Breast epithelium (tissue), 3 donors: ENCODE measurements at regions not wholly inside any gene's neighbourhood (a gene's known extent, or its start where the extent isn't known, plus 50 kb on each side); places are given as distances from the start of the nearest gene placed in this dataset.

Source experiments
- POLR2AphosphoS5 ChIP-seq, 3 donors: sonication (generic); formaldehyde crosslinking; IDR thresholded peaks; one replicate each; pipeline ENCODE4 v1.6.1; 2017; ENCODE audit warnings: antibody characterized with exemption in 3 of 3
- TF ChIP-seq, protein P1 (sequence below), 3 donors: fragments of 450-650 bp; IDR thresholded peaks; one replicate each; pipeline ENCODE4 v1.5.1; 2016 to 2017; ENCODE audit warnings: antibody characterized with exemption in 3 of 3, mild to moderate bottlenecking in 3 of 3, moderate library complexity in 3 of 3

DNA sequence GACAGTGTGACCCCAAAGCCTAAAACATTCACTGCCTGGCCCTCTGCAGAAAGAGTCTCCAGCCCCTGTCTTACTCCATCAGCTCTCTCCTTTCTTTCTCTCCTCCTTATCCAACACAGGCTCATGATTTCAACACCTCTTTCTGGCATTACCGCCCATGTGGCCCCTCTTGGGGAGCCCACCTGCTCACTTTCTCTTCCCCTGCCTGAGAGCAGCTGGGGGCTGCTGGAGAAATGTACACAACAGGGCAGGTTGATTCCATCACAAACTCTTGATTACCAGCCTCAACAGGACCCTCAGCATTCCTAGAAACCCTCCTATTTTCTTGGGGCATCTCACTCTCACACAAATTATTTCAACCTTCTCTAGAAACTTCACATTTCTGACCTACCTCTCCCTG lies 98.3 kb downstream of the ABHD5 start:
- TF ChIP-seq, protein P1, sequence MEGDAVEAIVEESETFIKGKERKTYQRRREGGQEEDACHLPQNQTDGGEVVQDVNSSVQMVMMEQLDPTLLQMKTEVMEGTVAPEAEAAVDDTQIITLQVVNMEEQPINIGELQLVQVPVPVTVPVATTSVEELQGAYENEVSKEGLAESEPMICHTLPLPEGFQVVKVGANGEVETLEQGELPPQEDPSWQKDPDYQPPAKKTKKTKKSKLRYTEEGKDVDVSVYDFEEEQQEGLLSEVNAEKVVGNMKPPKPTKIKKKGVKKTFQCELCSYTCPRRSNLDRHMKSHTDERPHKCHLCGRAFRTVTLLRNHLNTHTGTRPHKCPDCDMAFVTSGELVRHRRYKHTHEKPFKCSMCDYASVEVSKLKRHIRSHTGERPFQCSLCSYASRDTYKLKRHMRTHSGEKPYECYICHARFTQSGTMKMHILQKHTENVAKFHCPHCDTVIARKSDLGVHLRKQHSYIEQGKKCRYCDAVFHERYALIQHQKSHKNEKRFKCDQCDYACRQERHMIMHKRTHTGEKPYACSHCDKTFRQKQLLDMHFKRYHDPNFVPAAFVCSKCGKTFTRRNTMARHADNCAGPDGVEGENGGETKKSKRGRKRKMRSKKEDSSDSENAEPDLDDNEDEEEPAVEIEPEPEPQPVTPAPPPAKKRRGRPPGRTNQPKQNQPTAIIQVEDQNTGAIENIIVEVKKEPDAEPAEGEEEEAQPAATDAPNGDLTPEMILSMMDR (IDR thresholded peaks at IDR 0.05) = no peak
- no peak for TF ChIP-seq POLR2AphosphoS5 (IDR thresholded peaks at IDR 0.05)
